Gastrocnemius medialis (tissue), 4 donors: ENCODE measurements at regions not wholly inside any gene's neighbourhood (a gene's known extent, or its start where the extent isn't known, plus 50 kb on each side); places are given as distances from the start of the nearest gene placed in this dataset.

Experiments
- POLR2A ChIP-seq, 2 donors: fragments of 450-650 bp; IDR thresholded peaks; one replicate each; pipeline ENCODE4 v1.6.1; 2017; ENCODE audit warnings: antibody characterized with exemption in 2 of 2, mild to moderate bottlenecking in 2 of 2, moderate library complexity in 2 of 2
- TF ChIP-seq, protein P1 (sequence below), 5 experiments: fragments of 450-650 bp in 3 of 5; fragments of 200-600 bp in 2 of 5; sonication (generic) in 2 of 5; IDR thresholded peaks in 4 of 5; conservative IDR thresholded peaks in 1 of 5; 1 replicate in 4 of 5; 2 replicates in 1 of 5; pipeline ENCODE4 v1.5.1; 2016 to 2019; ENCODE audit warnings: antibody characterized with exemption in 5 of 5, mild to moderate bottlenecking in 3 of 5, moderate library complexity in 3 of 5

DNA sequence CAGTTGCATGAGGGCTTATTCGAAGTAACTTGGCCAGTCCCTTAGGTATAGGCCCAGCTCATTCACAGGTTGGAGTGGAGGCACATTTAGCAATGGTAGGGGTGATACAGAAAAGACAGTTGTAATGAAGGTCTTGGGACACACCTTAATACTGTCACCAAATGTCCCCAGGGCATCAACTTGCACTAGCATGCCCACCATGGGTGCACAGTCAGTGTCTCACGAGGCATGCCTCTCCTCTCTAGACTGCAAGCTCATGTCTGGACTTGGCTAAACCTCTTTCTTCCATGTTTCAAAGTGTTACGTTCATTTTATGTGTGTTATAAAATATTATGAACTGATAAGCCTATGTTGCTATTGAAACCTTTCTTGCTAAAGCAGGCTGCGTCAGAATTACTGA lies 124.0 kb upstream of the ECI2 start:
- TF ChIP-seq, protein P1, sequence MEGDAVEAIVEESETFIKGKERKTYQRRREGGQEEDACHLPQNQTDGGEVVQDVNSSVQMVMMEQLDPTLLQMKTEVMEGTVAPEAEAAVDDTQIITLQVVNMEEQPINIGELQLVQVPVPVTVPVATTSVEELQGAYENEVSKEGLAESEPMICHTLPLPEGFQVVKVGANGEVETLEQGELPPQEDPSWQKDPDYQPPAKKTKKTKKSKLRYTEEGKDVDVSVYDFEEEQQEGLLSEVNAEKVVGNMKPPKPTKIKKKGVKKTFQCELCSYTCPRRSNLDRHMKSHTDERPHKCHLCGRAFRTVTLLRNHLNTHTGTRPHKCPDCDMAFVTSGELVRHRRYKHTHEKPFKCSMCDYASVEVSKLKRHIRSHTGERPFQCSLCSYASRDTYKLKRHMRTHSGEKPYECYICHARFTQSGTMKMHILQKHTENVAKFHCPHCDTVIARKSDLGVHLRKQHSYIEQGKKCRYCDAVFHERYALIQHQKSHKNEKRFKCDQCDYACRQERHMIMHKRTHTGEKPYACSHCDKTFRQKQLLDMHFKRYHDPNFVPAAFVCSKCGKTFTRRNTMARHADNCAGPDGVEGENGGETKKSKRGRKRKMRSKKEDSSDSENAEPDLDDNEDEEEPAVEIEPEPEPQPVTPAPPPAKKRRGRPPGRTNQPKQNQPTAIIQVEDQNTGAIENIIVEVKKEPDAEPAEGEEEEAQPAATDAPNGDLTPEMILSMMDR (IDR thresholded peaks at IDR 0.05 in 4 of 5, conservative IDR thresholded peaks at IDR 0.05 in 1 of 5), result no peak
- no peak for TF ChIP-seq POLR2A (IDR thresholded peaks at IDR 0.05)
